Stimulated activated CD4-positive, alpha-beta T cell treated with anti-CD3 and anti-CD28 coated beads, Interleukin-1b, Interleukin-23, amount 100 ng/mL, for 4 hours (primary cell): ENCODE measurements at regions not wholly inside any gene's neighbourhood (a gene's known extent, or its start where the extent isn't known, plus 50 kb on each side); places are given as distances from the start of the nearest gene placed in this dataset.

Experiments
- DNase-seq, 2 donors: peaks; one replicate each; pipeline ENCODE4 v3.0.0-alpha.2; 2020; ENCODE audit warnings: low read depth in 2 of 2

- DNase-seq = no peak
Measured at GRCh38 chr6:164230259-164230658, 815.7 kb downstream of the QKI start.

GRCh38 chr6:164229716-164230115, 815.2 kb downstream of the QKI start:
- DNase-seq = no peak

GRCh38 chr6:164227952-164228522, 813.5 kb downstream of the QKI start:
- DNase-seq = no peak

GRCh38 chr6:164216839-164217238, 802.3 kb downstream of the QKI start:
- no peak for DNase-seq

- no peak for DNase-seq
Measured at GRCh38 chr6:164216368-164216767, 801.9 kb downstream of the QKI start.

GRCh38 chr6:164214066-164214465, 799.5 kb downstream of the QKI start:
- DNase-seq = no peak

- no peak for DNase-seq
Measured at GRCh38 chr6:164211254-164211653, 796.7 kb downstream of the QKI start.

- no peak for DNase-seq
Measured at GRCh38 chr6:164210783-164211182, 796.3 kb downstream of the QKI start.

GRCh38 chr6:164210323-164210722, 795.8 kb downstream of the QKI start:
- no peak for DNase-seq

- DNase-seq = no peak
Measured at GRCh38 chr6:164208371-164208770, 793.9 kb downstream of the QKI start.

GRCh38 chr6:164206807-164207423, 792.4 kb downstream of the QKI start:
- no peak for DNase-seq

- DNase-seq = no peak
Measured at GRCh38 chr6:164200071-164200470, 785.6 kb downstream of the QKI start.

GRCh38 chr6:164195942-164196281, 781.4 kb downstream of the QKI start:
- DNase-seq = no peak

GRCh38 chr6:164195278-164195941, 780.9 kb downstream of the QKI start:
- no peak for DNase-seq

- DNase-seq = no peak
Measured at GRCh38 chr6:164188861-164189260, 774.3 kb downstream of the QKI start.

- DNase-seq = no peak
Measured at GRCh38 chr6:164185471-164185871, 771.0 kb downstream of the QKI start.

GRCh38 chr6:164184410-164184809, 769.9 kb downstream of the QKI start:
- DNase-seq = no peak

- DNase-seq = no peak
Measured at GRCh38 chr6:164183556-164184123, 769.1 kb downstream of the QKI start.

GRCh38 chr6:164178679-164179332, 764.3 kb downstream of the QKI start:
- DNase-seq = no peak

- DNase-seq = no peak
Measured at GRCh38 chr6:164169355-164169754, 754.8 kb downstream of the QKI start.

GRCh38 chr6:164168595-164168994, 754.1 kb downstream of the QKI start:
- no peak for DNase-seq

GRCh38 chr6:164167873-164168405, 753.4 kb downstream of the QKI start:
- DNase-seq = no peak
